Endodermal cell (in vitro differentiated cells): ENCODE measurements at regions not wholly inside any gene's neighbourhood (a gene's known extent, or its start where the extent isn't known, plus 50 kb on each side); places are given as distances from the start of the nearest gene placed in this dataset.

Experiments used
- DNase-seq: peaks from one replicate; pipeline ENCODE4 v3.0.0-alpha.2; 2017
- H3K27ac ChIP-seq: 2 replicates; pipeline ENCODE4 v1.5.1; 2013; ENCODE audit warnings: mild to moderate bottlenecking, low read depth, low read length, moderate library complexity
- H3K27me3 ChIP-seq: 2 replicates; pipeline ENCODE4 v1.6.1; 2013; ENCODE audit warnings: mild to moderate bottlenecking, low read length, moderate library complexity; ENCODE audit not compliant: insufficient read depth, control insufficient read depth, poor library complexity, severe bottlenecking
- H3K36me3 ChIP-seq: 2 replicates; pipeline ENCODE4 v1.7.0; 2013; ENCODE audit warnings: mild to moderate bottlenecking, low read length, moderate library complexity; ENCODE audit not compliant: control insufficient read depth, insufficient read depth
- H3K4me1 ChIP-seq: one replicate; pipeline ENCODE4 v1.7.0; 2013; ENCODE audit warnings: low read length; ENCODE audit not compliant: control insufficient read depth, insufficient read depth
- H3K4me3 ChIP-seq: 2 replicates; pipeline ENCODE4 v1.5.1; 2013; ENCODE audit warnings: mild to moderate bottlenecking, low read length, moderate library complexity
- H3K9ac ChIP-seq: 2 replicates; pipeline ENCODE4 v1.6.1; 2013; ENCODE audit warnings: mild to moderate bottlenecking, low read length, moderate library complexity; ENCODE audit not compliant: poor library complexity, severe bottlenecking; ENCODE audit errors: extremely low read depth
- H3K9me3 ChIP-seq: 2 replicates; pipeline ENCODE4 v1.6.1; 2013; ENCODE audit warnings: mild to moderate bottlenecking, low read length, moderate library complexity; ENCODE audit not compliant: control insufficient read depth
- H3K27ac Mint-ChIP-seq: 2 replicates; pipeline ENCODE4 v1.8.0; 2020; ENCODE audit warnings: mixed read lengths
- H3K27me3 Mint-ChIP-seq: 2 replicates; pipeline ENCODE4 v1.8.0; 2021; ENCODE audit warnings: mild to moderate bottlenecking, mixed read lengths; ENCODE audit not compliant: insufficient read depth
- H3K36me3 Mint-ChIP-seq: 2 replicates; pipeline ENCODE4 v1.8.0; 2020; ENCODE audit warnings: low read depth, mixed read lengths
- H3K4me1 Mint-ChIP-seq: 2 replicates; pipeline ENCODE4 v1.8.0; 2020; ENCODE audit warnings: mixed read lengths
- H3K4me3 Mint-ChIP-seq: 2 replicates; pipeline ENCODE4 v1.8.0; 2020; ENCODE audit warnings: mild to moderate bottlenecking, moderate library complexity, mixed read lengths
- H3K9me3 Mint-ChIP-seq: 2 replicates; pipeline ENCODE4 v1.8.0; 2020; ENCODE audit warnings: mild to moderate bottlenecking, mixed read lengths
- WGBS, 2 experiments: methylation state at CpG; one replicate each; pipeline versions ENCODE4 v1.1.5 to v1.1.7; 2013; ENCODE audit warnings: missing lambda C conversion rate in 2 of 2, mixed read lengths in 1 of 2; ENCODE audit not compliant: insufficient coverage in 1 of 2, insufficient read length in 1 of 2; 5-methylcytosine and 5-hydroxymethylcytosine counted together
- TF ChIP-seq, protein P1 (sequence below): fragments of 200-600 bp; sonication (generic); conservative IDR thresholded peaks from 2 replicates; pipeline ENCODE4 v1.5.0; 2021; ENCODE audit warnings: antibody characterized with exemption, mild to moderate bottlenecking

DNA sequence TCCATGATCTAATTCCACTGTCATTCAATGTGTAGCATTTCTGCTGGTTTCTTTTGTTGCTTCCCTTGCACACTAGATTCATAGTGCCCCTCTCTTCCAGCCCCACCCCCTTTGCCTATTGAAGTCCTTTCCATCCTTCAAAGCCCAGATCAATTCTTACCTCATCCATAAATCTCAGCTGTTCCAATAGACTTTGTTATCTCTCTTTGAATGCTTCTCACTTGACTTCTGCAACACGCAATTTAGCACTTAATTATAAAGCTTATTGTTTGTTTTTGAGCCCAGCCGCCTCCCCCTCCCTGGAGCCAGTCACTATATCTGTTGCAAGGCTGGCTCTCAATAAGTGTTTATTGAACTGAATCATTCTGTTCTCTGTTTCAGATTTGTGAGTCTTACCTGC lies 174.6 kb upstream of the TBL1XR1 start:
- H3K36me3 Mint-ChIP-seq, result peaks cover 2% of the 10 kb centered on the region
- no peak overlapping the region for H3K27ac Mint-ChIP-seq
- no peak for DNase-seq
- Histone ChIP-seq H3K4me1 (no peaks in the 10 kb centered on the region), H3K36me3 (no peaks in the 10 kb centered on the region), H3K27me3 (no peaks in the 10 kb centered on the region), H3K27ac (no peak overlapping the region), H3K9me3 (no peaks in the 10 kb centered on the region), H3K4me3 (no peak overlapping the region), H3K9ac (no peak overlapping the region)
- peaks cover 12% of the 10 kb centered on the region for H3K4me1 Mint-ChIP-seq
- H3K27me3 Mint-ChIP-seq, result no peaks in the 10 kb centered on the region
- H3K4me3 Mint-ChIP-seq, result no peak overlapping the region
- TF ChIP-seq, protein P1, sequence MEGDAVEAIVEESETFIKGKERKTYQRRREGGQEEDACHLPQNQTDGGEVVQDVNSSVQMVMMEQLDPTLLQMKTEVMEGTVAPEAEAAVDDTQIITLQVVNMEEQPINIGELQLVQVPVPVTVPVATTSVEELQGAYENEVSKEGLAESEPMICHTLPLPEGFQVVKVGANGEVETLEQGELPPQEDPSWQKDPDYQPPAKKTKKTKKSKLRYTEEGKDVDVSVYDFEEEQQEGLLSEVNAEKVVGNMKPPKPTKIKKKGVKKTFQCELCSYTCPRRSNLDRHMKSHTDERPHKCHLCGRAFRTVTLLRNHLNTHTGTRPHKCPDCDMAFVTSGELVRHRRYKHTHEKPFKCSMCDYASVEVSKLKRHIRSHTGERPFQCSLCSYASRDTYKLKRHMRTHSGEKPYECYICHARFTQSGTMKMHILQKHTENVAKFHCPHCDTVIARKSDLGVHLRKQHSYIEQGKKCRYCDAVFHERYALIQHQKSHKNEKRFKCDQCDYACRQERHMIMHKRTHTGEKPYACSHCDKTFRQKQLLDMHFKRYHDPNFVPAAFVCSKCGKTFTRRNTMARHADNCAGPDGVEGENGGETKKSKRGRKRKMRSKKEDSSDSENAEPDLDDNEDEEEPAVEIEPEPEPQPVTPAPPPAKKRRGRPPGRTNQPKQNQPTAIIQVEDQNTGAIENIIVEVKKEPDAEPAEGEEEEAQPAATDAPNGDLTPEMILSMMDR, result no peak
- 40 to 57% methylated on average over 1 to 2 of the region's 2 CpGs for WGBS, 2 experiments
- H3K9me3 Mint-ChIP-seq, result peaks cover 3% of the 10 kb centered on the region

DNA sequence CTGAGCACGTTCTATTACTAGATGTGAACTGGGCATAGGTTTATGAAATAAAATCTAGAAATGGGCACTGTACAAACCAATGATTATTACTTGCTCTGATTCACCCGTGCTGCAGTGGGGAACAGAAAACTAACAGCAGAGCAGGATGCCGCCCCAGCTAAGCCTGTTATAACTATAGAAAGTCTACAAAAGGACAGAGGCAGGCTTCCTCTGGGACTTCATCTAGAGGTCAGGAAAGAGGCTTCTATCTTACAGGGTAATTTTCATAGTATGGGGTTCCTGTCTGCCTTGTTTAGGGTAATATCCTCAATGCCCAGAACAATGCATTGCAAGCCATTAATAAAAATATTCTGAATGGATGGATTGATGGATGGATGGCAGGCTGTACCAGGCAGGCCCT lies 177.0 kb upstream of the TBL1XR1 start:
- Histone ChIP-seq H3K9ac (no peak overlapping the region), H3K27ac (no peak overlapping the region), H3K4me3 (no peak overlapping the region), H3K36me3 (no peaks in the 10 kb centered on the region), H3K9me3 (no peaks in the 10 kb centered on the region), H3K4me1 (no peaks in the 10 kb centered on the region), H3K27me3 (no peaks in the 10 kb centered on the region)
- Mint-ChIP-seq H3K4me1 (peaks cover 18% of the 10 kb centered on the region), H3K9me3 (peaks cover 3% of the 10 kb centered on the region), H3K4me3 (no peak overlapping the region), H3K27ac (no peak overlapping the region), H3K36me3 (peaks cover 2% of the 10 kb centered on the region), H3K27me3 (no peaks in the 10 kb centered on the region)
- no peak for DNase-seq
- WGBS, 2 experiments, result 93 to 100% methylated on average over 1 to 3 of the region's 3 CpGs
- TF ChIP-seq, protein P1, result no peak

DNA sequence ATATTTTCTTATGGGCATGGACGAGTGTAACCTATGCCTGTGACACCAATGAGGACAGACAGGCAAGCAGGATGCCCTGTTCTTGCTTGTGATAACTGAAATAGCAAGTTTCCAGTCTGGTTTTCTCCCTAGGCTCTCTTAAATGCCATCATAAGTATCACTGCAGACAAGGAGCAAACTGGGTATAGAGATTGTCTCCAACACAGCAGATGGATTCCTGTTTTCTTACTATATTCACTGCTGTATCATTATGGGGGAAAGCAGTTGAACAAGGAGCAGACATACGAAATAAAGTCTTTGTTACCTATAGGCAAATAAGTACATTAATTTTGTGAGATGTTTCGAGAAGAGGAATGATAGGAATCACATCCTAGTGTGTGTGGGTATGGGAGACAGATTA lies 178.0 kb upstream of the TBL1XR1 start:
- H3K4me3 ChIP-seq, result no peak overlapping the region
- DNase-seq, result no peak
- Mint-ChIP-seq H3K36me3 (peaks cover 2% of the 10 kb centered on the region), H3K9me3 (peaks cover 3% of the 10 kb centered on the region), H3K27me3 (no peaks in the 10 kb centered on the region), H3K27ac (no peak overlapping the region), H3K4me3 (no peak overlapping the region), H3K4me1 (peaks cover 18% of the 10 kb centered on the region)
- H3K27me3 ChIP-seq, result no peaks in the 10 kb centered on the region
- TF ChIP-seq, protein P1, result no peak
- no peak overlapping the region for H3K9ac ChIP-seq
- peaks cover 7% of the 10 kb centered on the region for H3K9me3 ChIP-seq
- 94 to 100% methylated on average over 2 to 3 of the region's 3 CpGs for WGBS, 2 experiments
- H3K27ac ChIP-seq, result no peak overlapping the region
- no peaks in the 10 kb centered on the region for H3K36me3 ChIP-seq
- no peaks in the 10 kb centered on the region for H3K4me1 ChIP-seq
